Spleen (tissue), 11 donors: ENCODE measurements at regions not wholly inside any gene's neighbourhood (a gene's known extent, or its start where the extent isn't known, plus 50 kb on each side); places are given as distances from the start of the nearest gene placed in this dataset.

Experiments used
- DNase-seq: peaks from one replicate; pipeline ENCODE4 v3.0.0-alpha.2; 2020
- H3K27ac ChIP-seq, 8 donors: fragments of 200-600 bp; sonication (generic) in 7 of 8; 1 replicate in 4 of 8; 2 replicates in 4 of 8; pipeline versions ENCODE4 v1.5.0 to v1.8.0; 2016 to 2021; ENCODE audit warnings: inconsistent platforms in 4 of 8, mild to moderate bottlenecking in 4 of 8, moderate library complexity in 1 of 8
- H3K27me3 ChIP-seq, 7 donors: fragments of 200-600 bp; sonication (generic) in 6 of 7; replicated peaks in 1 of 7; 1 replicate in 4 of 7; 2 replicates in 3 of 7; pipeline versions ENCODE4 v1.5.0 to v1.8.0; 2016 to 2021; ENCODE audit warnings: inconsistent platforms in 3 of 7, mild to moderate bottlenecking in 1 of 7
- H3K36me3 ChIP-seq, 6 donors: fragments of 200-600 bp; sonication (generic) in 5 of 6; 1 replicate in 4 of 6; 2 replicates in 2 of 6; pipeline versions ENCODE4 v1.5.0 to v1.8.0; 2016 to 2021; ENCODE audit warnings: inconsistent platforms in 2 of 6
- H3K4me1 ChIP-seq, 6 donors: fragments of 200-600 bp; sonication (generic) in 5 of 6; 1 replicate in 3 of 6; 2 replicates in 3 of 6; pipeline versions ENCODE4 v1.5.0 to v1.8.0; 2016 to 2021; ENCODE audit warnings: inconsistent platforms in 3 of 6
- H3K4me3 ChIP-seq, 8 donors: fragments of 200-600 bp; sonication (generic) in 7 of 8; 1 replicate in 4 of 8; 2 replicates in 4 of 8; pipeline versions ENCODE4 v1.5.0 to v1.8.0; 2016 to 2021; ENCODE audit warnings: inconsistent platforms in 4 of 8, mild to moderate bottlenecking in 4 of 8, moderate library complexity in 2 of 8
- H3K9me3 ChIP-seq, 8 donors: fragments of 200-600 bp; sonication (generic) in 7 of 8; 1 replicate in 4 of 8; 2 replicates in 4 of 8; pipeline versions ENCODE4 v1.5.0 to v1.8.0; 2016 to 2021; ENCODE audit warnings: inconsistent platforms in 4 of 8
- POLR2A ChIP-seq, 3 donors: fragments of 450-650 bp; IDR thresholded peaks; one replicate each; pipeline ENCODE4 v1.5.1; 2017; ENCODE audit warnings: antibody characterized with exemption in 3 of 3, mild to moderate bottlenecking in 1 of 3
- POLR2AphosphoS5 ChIP-seq, 3 donors: sonication (generic); formaldehyde crosslinking; IDR thresholded peaks; one replicate each; pipeline ENCODE4 v1.5.1; 2017; ENCODE audit warnings: antibody characterized with exemption in 3 of 3
- WGBS, 5 donors: extraction: QIAGEN DNeasy Blood & Tissue Kit in 3 of 5; methylation state at CpG; one replicate each; pipeline versions ENCODE4 v1.1.5 to v1.1.7; 2013 to 2018; 5-methylcytosine and 5-hydroxymethylcytosine counted together
- intact Hi-C: fragments of 100-400 bp; cut with DNase I; formaldehyde crosslinking; loops from one replicate; pipeline ENCODE4 v1.15.0; 2023; ENCODE audit warnings: low total_unique reads
- TF ChIP-seq, protein P1 (sequence below), 11 experiments: fragments of 200-600 bp in 7 of 11; fragments of 450-650 bp in 4 of 11; sonication (generic) in 4 of 11; IDR thresholded peaks in 8 of 11; conservative IDR thresholded peaks in 3 of 11; 1 replicate in 7 of 11; 2 replicates in 4 of 11; pipeline versions ENCODE4 v1.4.0 to v1.8.0; 2016 to 2021; ENCODE audit warnings: antibody characterized with exemption in 11 of 11, inconsistent platforms in 4 of 11, mild to moderate bottlenecking in 1 of 11
- donor health status: healthy with polysubstance abuse.
- donor health status: DM: no; HTN: no; CAD: no; lungs with moderate emphysema.
- donor health status: DM: no; HTN: no; CAD: no.
- donor health status: Bipolar disorder and iron deficiency.
- donor health status: healthy.
- donor health status: DM: no; HTN: no; CAD: no.
- donor health status: DM: yes; HTN: yes; CAD: no.

GRCh38 chrX:4094926-4095325 lies 381.5 kb upstream of the PRKX start:
- intact Hi-C loops = no loop called here
- no peaks in the 10 kb centered on the region for H3K36me3 ChIP-seq
- no peak overlapping the region for H3K4me3 ChIP-seq
- H3K4me1 ChIP-seq = no peaks in the 10 kb centered on the region
- no peaks in the 10 kb centered on the region for H3K9me3 ChIP-seq
- DNase-seq = no peak
- TF ChIP-seq, protein P1, sequence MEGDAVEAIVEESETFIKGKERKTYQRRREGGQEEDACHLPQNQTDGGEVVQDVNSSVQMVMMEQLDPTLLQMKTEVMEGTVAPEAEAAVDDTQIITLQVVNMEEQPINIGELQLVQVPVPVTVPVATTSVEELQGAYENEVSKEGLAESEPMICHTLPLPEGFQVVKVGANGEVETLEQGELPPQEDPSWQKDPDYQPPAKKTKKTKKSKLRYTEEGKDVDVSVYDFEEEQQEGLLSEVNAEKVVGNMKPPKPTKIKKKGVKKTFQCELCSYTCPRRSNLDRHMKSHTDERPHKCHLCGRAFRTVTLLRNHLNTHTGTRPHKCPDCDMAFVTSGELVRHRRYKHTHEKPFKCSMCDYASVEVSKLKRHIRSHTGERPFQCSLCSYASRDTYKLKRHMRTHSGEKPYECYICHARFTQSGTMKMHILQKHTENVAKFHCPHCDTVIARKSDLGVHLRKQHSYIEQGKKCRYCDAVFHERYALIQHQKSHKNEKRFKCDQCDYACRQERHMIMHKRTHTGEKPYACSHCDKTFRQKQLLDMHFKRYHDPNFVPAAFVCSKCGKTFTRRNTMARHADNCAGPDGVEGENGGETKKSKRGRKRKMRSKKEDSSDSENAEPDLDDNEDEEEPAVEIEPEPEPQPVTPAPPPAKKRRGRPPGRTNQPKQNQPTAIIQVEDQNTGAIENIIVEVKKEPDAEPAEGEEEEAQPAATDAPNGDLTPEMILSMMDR (IDR thresholded peaks at IDR 0.05 in 8 of 11, conservative IDR thresholded peaks at IDR 0.05 in 3 of 11) = no peak
- TF ChIP-seq POLR2A (IDR thresholded peaks at IDR 0.05) = no peak
- TF ChIP-seq POLR2AphosphoS5 (IDR thresholded peaks at IDR 0.05) = no peak
- 57 to 65% (median 65%) methylated on average over 6 of the region's 6 CpGs for WGBS, 5 donors
- no peaks in the 10 kb centered on the region for H3K27me3 ChIP-seq
- H3K27ac ChIP-seq = no peak overlapping the region

- Histone ChIP-seq H3K9me3 (no peaks in the 10 kb centered on the region), H3K4me3 (no peak overlapping the region), H3K27me3 (no peaks in the 10 kb centered on the region), H3K36me3 (no peaks in the 10 kb centered on the region), H3K27ac (no peak overlapping the region), H3K4me1 (no peaks in the 10 kb centered on the region)
- DNase-seq = no peak
- TF ChIP-seq POLR2AphosphoS5 (IDR thresholded peaks at IDR 0.05) (no peak), POLR2A (IDR thresholded peaks at IDR 0.05) (no peak)
- TF ChIP-seq, protein P1 (IDR thresholded peaks at IDR 0.05 in 8 of 11, conservative IDR thresholded peaks at IDR 0.05 in 3 of 11) = no peak
- intact Hi-C loops = no loop called here
- WGBS, 5 donors = 52 to 59% (median 56%) methylated on average over 6 of the region's 6 CpGs
These were observed 377.8 kb upstream of the PRKX start for GRCh38 chrX:4091046-4091760.

GRCh38 chrX:4059893-4060292 lies 346.4 kb upstream of the PRKX start:
- Histone ChIP-seq H3K9me3 (peaks cover 0 to 7% (median 0%) of the 10 kb centered on the region in 8 donors), H3K4me3 (no peak overlapping the region), H3K36me3 (no peaks in the 10 kb centered on the region), H3K27me3 (no peaks in the 10 kb centered on the region), H3K27ac (no peak overlapping the region), H3K4me1 (no peaks in the 10 kb centered on the region)
- intact Hi-C loops = no loop called here
- no peak for DNase-seq
- TF ChIP-seq, protein P1 (IDR thresholded peaks at IDR 0.05 in 8 of 11, conservative IDR thresholded peaks at IDR 0.05 in 3 of 11) = no peak
- no peak for TF ChIP-seq POLR2AphosphoS5 (IDR thresholded peaks at IDR 0.05)
- 74 to 94% (median 81%) methylated on average over 2 of the region's 2 CpGs for WGBS, 5 donors

DNA sequence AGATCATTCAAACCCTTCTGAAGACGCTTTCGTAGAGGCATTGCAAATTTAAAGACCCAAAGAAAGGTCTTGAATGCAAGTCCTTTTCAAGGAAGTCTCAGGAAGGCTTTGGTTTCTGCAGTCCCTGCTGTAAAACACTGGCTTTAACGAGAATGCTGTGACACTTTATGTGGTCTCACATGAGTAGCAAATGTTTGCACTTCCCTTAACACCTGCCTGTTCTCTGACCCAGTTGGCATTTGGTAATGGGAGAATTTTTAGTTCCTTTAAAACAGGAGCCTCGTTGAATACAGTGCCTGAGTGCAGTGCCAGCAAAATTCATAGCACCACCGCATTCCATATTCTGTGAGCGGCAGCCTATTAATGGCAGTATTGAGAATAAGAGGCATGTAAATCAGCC lies 330.5 kb upstream of the PRKX start:
- H3K9me3 ChIP-seq = peaks cover 0 to 9% (median 0%) of the 10 kb centered on the region in 8 donors
- 58 to 66% (median 65%) methylated on average over 6 of the region's 6 CpGs for WGBS, 5 donors
- no peaks in the 10 kb centered on the region for H3K27me3 ChIP-seq
- no peak for TF ChIP-seq POLR2AphosphoS5 (IDR thresholded peaks at IDR 0.05)
- no peak for TF ChIP-seq POLR2A (IDR thresholded peaks at IDR 0.05)
- TF ChIP-seq, protein P1 (IDR thresholded peaks at IDR 0.05 in 8 of 11, conservative IDR thresholded peaks at IDR 0.05 in 3 of 11) = no peak
- no peaks in the 10 kb centered on the region for H3K36me3 ChIP-seq
- DNase-seq = no peak
- intact Hi-C loops = no loop called here
- H3K27ac ChIP-seq = no peak overlapping the region
- H3K4me1 ChIP-seq = no peaks in the 10 kb centered on the region
- H3K4me3 ChIP-seq = no peak overlapping the region
